NCI-H2227 (cell line): ENCODE measurements at regions not wholly inside any gene's neighbourhood (a gene's known extent, or its start where the extent isn't known, plus 50 kb on each side); places are given as distances from the start of the nearest gene placed in this dataset.

Experiments used
- DNase-seq: peaks from one replicate; lab custom pipeline; 2025; ENCODE audit not compliant: unreplicated experiment; lab: John Stamatoyannopoulos, UW

- DNase-seq: no peak
Observed at GRCh38 chr9:81532251-81532650, 157.1 kb downstream of the TLE1 start.

GRCh38 chr9:81531511-81531910 is 157.8 kb downstream of the TLE1 start:
- DNase-seq: no peak

GRCh38 chr9:81530846-81531245 is 158.5 kb downstream of the TLE1 start:
- DNase-seq: no peak

- no peak for DNase-seq
Observed at GRCh38 chr9:81530310-81530810, 159.0 kb downstream of the TLE1 start.

- DNase-seq: no peak
Observed at GRCh38 chr9:81529556-81530193, 159.7 kb downstream of the TLE1 start.

- no peak for DNase-seq
Observed at GRCh38 chr9:81526587-81526986, 162.8 kb downstream of the TLE1 start.

- peak; percentile 17 for DNase-seq
Observed at GRCh38 chr9:81522716-81523551, 166.4 kb downstream of the TLE1 start.

GRCh38 chr9:81521892-81522291 is 167.5 kb downstream of the TLE1 start:
- no peak for DNase-seq

- no peak for DNase-seq
Observed at GRCh38 chr9:81519816-81520495, 169.4 kb downstream of the TLE1 start.

- DNase-seq: no peak
Observed at GRCh38 chr9:81517954-81518353, 171.4 kb downstream of the TLE1 start.

GRCh38 chr9:81513059-81513458 is 176.3 kb downstream of the TLE1 start:
- DNase-seq: no peak

GRCh38 chr9:81512641-81513040 is 176.7 kb downstream of the TLE1 start:
- no peak for DNase-seq

- DNase-seq: no peak
Observed at GRCh38 chr9:81508476-81508875, 180.9 kb downstream of the TLE1 start.

- DNase-seq: no peak
Observed at GRCh38 chr9:81506941-81507864, 182.1 kb downstream of the TLE1 start.

GRCh38 chr9:81499594-81499993 is 189.8 kb downstream of the TLE1 start:
- DNase-seq: no peak

GRCh38 chr9:81499021-81499454 is 190.3 kb downstream of the TLE1 start:
- no peak for DNase-seq

GRCh38 chr9:81498576-81498975 is 190.8 kb downstream of the TLE1 start:
- no peak for DNase-seq

GRCh38 chr9:81497091-81497490 is 192.3 kb downstream of the TLE1 start:
- no peak for DNase-seq

- no peak for DNase-seq
Observed at GRCh38 chr9:81492710-81493447, 196.5 kb downstream of the TLE1 start.
